ENCODE measurements at regions not wholly inside any gene's neighbourhood (a gene's known extent, or its start where the extent isn't known, plus 50 kb on each side); places are given as distances from the start of the nearest gene placed in this dataset.

GRCh38 chr3:180092889-180093288 is 56.2 kb upstream of the PEX5L start:
- no peak for DNase-seq (ENCODE audit: low spot score in 2 of 2)
- no peak overlapping the region for H3K27ac ChIP-seq
- WGBS, result 59% methylated on average over 2 of the region's 2 CpGs

GRCh38 chr3:180093535-180093934 is 56.8 kb upstream of the PEX5L start:
- DNase-seq (ENCODE audit: low spot score in 2 of 2), result no peak
- no peaks in the 10 kb centered on the region for H3K4me1 ChIP-seq
- H3K36me3 ChIP-seq, result no peaks in the 10 kb centered on the region
- no peak overlapping the region for H3K4me3 ChIP-seq
- H3K27me3 ChIP-seq, result no peaks in the 10 kb centered on the region
- WGBS, result 100% methylated on average over 1 of the region's 1 CpG
- peaks cover 2% of the 10 kb centered on the region for H3K9me3 ChIP-seq
- no peak for TF ChIP-seq POLR2A (IDR thresholded peaks at IDR 0.05)
- TF ChIP-seq POLR2AphosphoS5 (IDR thresholded peaks at IDR 0.05), result no peak
- TF ChIP-seq CTCF (IDR thresholded peaks at IDR 0.05), result no peak
- TF ChIP-seq EP300 (IDR thresholded peaks at IDR 0.05), result no peak
- H3K27ac ChIP-seq, result no peak overlapping the region

More at GRCh38 chr3:180092889-180093288, 56.2 kb upstream of the PEX5L start:
- Histone ChIP-seq H3K9me3 (peaks cover 2% of the 10 kb centered on the region), H3K4me1 (no peaks in the 10 kb centered on the region), H3K27me3 (no peaks in the 10 kb centered on the region), H3K36me3 (no peaks in the 10 kb centered on the region), H3K4me3 (no peak overlapping the region)
- no peak for TF ChIP-seq EP300 (IDR thresholded peaks at IDR 0.05)
- TF ChIP-seq POLR2AphosphoS5 (IDR thresholded peaks at IDR 0.05), result no peak
- TF ChIP-seq CTCF (IDR thresholded peaks at IDR 0.05), result no peak
- no peak for TF ChIP-seq POLR2A (IDR thresholded peaks at IDR 0.05)

- TF ChIP-seq POLR2AphosphoS5 (IDR thresholded peaks at IDR 0.05) (no peak), EP300 (IDR thresholded peaks at IDR 0.05) (no peak), CTCF (IDR thresholded peaks at IDR 0.05) (no peak), POLR2A (IDR thresholded peaks at IDR 0.05) (no peak)
- DNase-seq (ENCODE audit: low spot score in 2 of 2), result no peak
- WGBS, result 81% methylated on average over 1 of the region's 1 CpG
- Histone ChIP-seq H3K4me3 (no peak overlapping the region), H3K9me3 (no peaks in the 10 kb centered on the region), H3K36me3 (no peaks in the 10 kb centered on the region), H3K4me1 (no peaks in the 10 kb centered on the region), H3K27me3 (no peaks in the 10 kb centered on the region), H3K27ac (no peak overlapping the region)
These were observed 60.9 kb upstream of the PEX5L start for GRCh38 chr3:180097626-180098025.

- no peaks in the 10 kb centered on the region for H3K4me1 ChIP-seq
- no peaks in the 10 kb centered on the region for H3K9me3 ChIP-seq
- 62% methylated on average over 11 of the region's 11 CpGs for WGBS
- no peak overlapping the region for H3K27ac ChIP-seq
- H3K36me3 ChIP-seq, result no peaks in the 10 kb centered on the region
- DNase-seq (ENCODE audit: low spot score in 2 of 2), result no peak
- H3K27me3 ChIP-seq, result no peaks in the 10 kb centered on the region
- H3K4me3 ChIP-seq, result no peak overlapping the region
- TF ChIP-seq POLR2A (IDR thresholded peaks at IDR 0.05) (no peak), EP300 (IDR thresholded peaks at IDR 0.05) (no peak), POLR2AphosphoS5 (IDR thresholded peaks at IDR 0.05) (no peak), CTCF (IDR thresholded peaks at IDR 0.05) (no peak)
These were observed 65.4 kb upstream of the PEX5L start for GRCh38 chr3:180102134-180102533.

GRCh38 chr3:180102604-180103003 is 65.9 kb upstream of the PEX5L start:
- WGBS, result 100% methylated on average over 1 of the region's 1 CpG
- Histone ChIP-seq H3K27ac (no peak overlapping the region), H3K4me1 (no peaks in the 10 kb centered on the region), H3K4me3 (no peak overlapping the region), H3K9me3 (no peaks in the 10 kb centered on the region), H3K27me3 (no peaks in the 10 kb centered on the region), H3K36me3 (no peaks in the 10 kb centered on the region)
- TF ChIP-seq POLR2A (IDR thresholded peaks at IDR 0.05) (no peak), EP300 (IDR thresholded peaks at IDR 0.05) (no peak), CTCF (IDR thresholded peaks at IDR 0.05) (no peak)
- DNase-seq (ENCODE audit: low spot score in 2 of 2), result no peak

Measured in suprapubic skin (tissue), 4 donors.